C4-2B (cell line): ENCODE measurements at regions not wholly inside any gene's neighbourhood (a gene's known extent, or its start where the extent isn't known, plus 50 kb on each side); places are given as distances from the start of the nearest gene placed in this dataset.
"Not testable (repeated sequence)": the region's sequence is repeated elsewhere in the genome, so short reads cannot be mapped to it uniquely, and the experiment has no call there.

Source experiments
- H3K27ac ChIP-seq: fragments of 450-650 bp; 2 replicates; pipeline ENCODE4 v1.5.1; 2017
- ZFX ChIP-seq: fragments of 450-650 bp; IDR thresholded peaks from 2 replicates; pipeline ENCODE4 v1.6.1; 2017
- TF ChIP-seq, protein P1 (sequence below): fragments of 450-650 bp; conservative IDR thresholded peaks from 2 replicates; pipeline ENCODE4 v1.5.1; 2017; ENCODE audit warnings: mild to moderate bottlenecking

DNA sequence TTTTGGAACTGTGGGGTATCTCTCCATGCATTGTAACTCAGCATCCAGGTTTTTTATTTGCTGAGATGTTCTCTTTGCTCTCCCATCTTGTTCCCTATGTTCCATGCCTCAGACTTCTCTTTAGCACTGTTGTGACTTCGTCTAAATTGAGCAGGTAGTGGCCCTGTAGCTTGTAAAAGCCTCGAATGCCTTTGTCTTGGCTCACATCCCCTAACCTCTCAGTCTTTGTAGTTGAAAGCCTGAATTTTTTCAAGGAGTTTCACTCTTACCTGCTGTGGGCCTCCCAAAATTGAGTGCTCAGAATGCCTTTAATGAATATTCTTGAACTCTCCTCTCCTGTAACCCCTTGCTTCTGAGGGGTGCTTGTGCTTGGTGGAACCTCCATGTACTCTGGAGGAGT lies 1137.3 kb downstream of the REEP3 start:
- TF ChIP-seq ZFX = no peak
- TF ChIP-seq, protein P1, sequence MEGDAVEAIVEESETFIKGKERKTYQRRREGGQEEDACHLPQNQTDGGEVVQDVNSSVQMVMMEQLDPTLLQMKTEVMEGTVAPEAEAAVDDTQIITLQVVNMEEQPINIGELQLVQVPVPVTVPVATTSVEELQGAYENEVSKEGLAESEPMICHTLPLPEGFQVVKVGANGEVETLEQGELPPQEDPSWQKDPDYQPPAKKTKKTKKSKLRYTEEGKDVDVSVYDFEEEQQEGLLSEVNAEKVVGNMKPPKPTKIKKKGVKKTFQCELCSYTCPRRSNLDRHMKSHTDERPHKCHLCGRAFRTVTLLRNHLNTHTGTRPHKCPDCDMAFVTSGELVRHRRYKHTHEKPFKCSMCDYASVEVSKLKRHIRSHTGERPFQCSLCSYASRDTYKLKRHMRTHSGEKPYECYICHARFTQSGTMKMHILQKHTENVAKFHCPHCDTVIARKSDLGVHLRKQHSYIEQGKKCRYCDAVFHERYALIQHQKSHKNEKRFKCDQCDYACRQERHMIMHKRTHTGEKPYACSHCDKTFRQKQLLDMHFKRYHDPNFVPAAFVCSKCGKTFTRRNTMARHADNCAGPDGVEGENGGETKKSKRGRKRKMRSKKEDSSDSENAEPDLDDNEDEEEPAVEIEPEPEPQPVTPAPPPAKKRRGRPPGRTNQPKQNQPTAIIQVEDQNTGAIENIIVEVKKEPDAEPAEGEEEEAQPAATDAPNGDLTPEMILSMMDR = no peak
- no peak overlapping the region for H3K27ac ChIP-seq

DNA sequence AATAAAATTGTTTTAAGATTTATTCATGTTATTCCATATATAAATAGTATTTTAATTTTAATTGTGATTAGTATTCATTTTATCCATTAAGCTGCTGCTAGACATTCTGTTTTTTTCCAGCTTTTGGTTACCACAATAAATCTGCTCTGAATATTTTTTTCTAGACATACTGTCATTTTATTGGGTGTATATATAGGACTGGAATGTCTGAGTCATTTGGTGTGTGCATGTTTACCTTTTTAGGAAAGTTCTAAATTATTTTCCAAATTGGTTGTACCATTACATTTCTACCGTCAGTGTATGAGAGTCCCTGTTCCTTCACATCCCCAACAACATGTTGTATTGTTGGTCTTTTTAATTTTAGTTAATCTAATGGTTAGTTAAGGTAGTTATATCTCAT lies 1138.1 kb downstream of the REEP3 start:
- H3K27ac ChIP-seq = no peak overlapping the region
- no peak for TF ChIP-seq ZFX
- TF ChIP-seq, protein P1 = no peak

DNA sequence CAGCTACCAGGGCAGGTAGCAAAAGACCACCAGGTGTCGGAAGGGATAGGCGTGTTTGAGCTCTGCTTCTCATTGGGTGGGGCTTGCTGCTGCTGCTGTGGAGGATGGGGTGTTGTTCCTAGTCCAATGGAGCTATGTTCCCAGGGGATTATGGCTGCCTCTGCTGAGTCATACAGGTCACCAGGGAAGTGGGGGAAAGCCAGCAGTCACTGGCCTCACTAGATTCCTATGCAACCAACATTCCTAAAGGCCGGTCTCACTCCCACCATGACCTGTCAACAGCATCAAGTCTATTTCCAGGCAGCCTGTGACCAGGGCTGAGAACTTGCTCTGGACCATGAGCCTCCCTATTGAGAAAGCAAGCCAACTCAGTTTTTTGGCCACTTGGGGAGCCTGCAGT lies 1160.8 kb downstream of the REEP3 start:
- no peak overlapping the region for H3K27ac ChIP-seq

DNA sequence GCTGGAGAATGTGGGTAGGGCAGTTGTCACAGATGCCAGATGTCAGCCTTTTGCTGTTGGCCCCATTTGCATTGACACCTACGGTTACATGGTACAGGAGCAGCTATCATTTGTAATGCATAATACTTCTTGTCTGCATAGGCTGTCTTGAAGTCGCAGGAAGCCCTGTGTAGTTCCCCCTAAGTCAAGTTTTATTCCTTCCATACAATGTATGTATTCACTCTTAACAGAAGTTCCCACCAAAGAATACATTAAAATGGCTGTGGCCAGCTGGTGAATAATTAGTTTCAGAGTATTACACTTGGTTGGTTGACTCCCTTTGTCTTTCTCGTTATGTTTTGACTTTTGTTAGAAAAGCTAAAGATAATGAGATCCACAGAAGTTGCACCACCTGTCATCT lies 1169.0 kb downstream of the REEP3 start:
- TF ChIP-seq, protein P1 = no peak
- no peak for TF ChIP-seq ZFX
- H3K27ac ChIP-seq = no peak overlapping the region

More for the DNA sequence above, 1160.8 kb downstream of the REEP3 start:
- TF ChIP-seq ZFX = no peak
- TF ChIP-seq, protein P1 = no peak

DNA sequence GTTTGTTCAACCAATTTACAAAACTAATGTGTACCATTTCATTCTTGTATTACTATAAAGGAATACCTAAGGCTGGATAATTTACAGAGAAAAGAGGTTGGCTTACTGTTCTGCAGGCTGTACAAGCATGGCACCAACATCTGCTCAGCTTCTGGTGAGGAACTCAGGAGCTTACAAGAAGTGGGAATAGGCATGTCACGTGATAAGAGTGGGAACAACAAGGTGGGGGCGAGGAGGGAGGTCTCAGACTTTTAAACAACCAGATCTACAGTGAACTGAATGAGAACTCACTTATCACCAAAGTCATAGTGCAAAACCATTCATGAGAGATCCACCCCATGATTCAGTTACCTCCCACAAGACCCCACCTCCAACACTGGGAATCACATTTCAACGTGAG lies 1178.0 kb downstream of the REEP3 start:
- no peak for TF ChIP-seq ZFX
- TF ChIP-seq, protein P1 = no peak
- no peak overlapping the region for H3K27ac ChIP-seq

DNA sequence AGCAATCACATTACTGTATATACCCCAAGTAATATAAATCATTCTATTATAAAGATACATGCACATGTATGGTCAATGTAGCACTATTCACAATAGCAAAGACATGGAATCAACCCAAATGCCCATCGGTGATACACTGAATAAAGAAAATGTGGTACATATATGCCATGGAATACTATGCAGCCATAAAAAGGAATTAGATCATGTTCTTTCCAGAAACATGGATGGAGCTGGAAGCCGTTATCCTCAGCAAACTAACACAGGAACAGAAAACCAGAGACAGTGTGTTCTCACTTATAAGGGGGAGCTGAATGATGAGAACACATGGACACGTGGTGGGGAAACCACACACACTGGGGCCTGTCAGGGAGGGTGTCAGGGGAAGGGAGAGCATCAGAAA lies 1180.9 kb downstream of the REEP3 start:
- H3K27ac ChIP-seq = not testable (repeated sequence)

DNA sequence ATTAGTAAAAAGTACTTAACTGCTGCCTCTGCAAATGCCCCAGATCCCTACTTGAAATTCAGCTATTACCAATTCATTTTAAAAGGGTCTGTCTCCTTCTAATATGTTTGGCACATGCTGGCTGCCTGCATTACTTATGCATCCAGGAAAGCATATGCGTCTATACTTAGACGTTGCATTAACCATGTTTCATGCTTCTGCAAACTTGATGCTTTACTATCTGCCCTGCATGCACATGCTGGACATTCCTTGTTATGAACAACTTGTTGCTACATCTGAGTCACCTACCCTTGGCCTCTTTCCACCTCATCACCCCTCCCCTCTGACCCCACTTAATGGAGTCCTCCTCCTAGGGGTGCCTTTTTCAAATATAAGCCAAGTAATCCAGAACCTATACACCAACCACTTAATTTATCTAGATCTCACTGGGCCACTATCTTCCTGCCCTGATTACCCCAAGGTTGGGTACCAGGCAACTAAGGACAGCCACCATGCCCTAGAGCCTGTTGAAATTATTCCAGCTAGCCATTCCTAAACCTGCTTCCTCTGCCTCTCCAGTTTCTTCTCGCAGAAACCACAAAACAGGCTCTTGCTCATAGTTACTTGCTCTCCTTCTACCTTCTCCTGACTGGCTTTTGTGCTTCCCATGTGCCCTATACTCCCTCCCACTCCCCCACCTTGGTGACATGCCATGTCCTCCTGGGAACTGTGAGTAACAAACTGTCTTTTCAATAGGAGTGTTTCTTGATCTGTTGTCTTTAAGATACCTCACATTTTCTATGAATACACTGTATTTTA lies 1187.9 kb downstream of the REEP3 start:
- H3K27ac ChIP-seq = no peak overlapping the region
- TF ChIP-seq, protein P1 = no peak
- no peak for TF ChIP-seq ZFX

DNA sequence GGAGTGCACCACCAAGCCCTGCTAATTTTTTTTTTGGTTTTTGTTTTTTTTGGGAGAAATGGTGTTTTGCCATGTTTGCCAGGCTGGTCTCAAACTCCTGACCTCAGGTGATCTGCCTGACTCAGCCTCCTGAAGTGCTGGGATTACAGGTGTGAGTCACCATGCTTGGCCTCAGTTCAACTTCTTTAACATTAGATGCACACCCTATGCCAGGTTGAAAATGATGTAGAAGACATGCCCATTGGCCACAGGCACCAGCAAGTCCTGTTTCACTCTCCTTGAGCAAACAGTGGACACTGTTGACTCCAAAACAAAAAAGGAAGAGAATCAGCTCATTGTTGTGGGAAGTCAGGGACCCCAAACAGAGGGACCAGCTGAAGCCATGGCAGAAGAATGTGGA lies 1205.3 kb downstream of the REEP3 start:
- no peak overlapping the region for H3K27ac ChIP-seq
- no peak for TF ChIP-seq ZFX
- TF ChIP-seq, protein P1 = no peak
